ENCODE measurements at regions not wholly inside any gene's neighbourhood (a gene's known extent, or its start where the extent isn't known, plus 50 kb on each side); places are given as distances from the start of the nearest gene placed in this dataset. TPM values are rescaled to one million over a fixed set of nuclear protein-coding genes. Genes with fewer than 3 reads are reported as not detected.

GRCh38 chr2:181399027-181399426 is 58.2 kb upstream of the ITGA4 start:
- no peak overlapping the region for H3K23ac ChIP-seq (ENCODE audit: low read length)
- no peak overlapping the region for H2BK120ac ChIP-seq (ENCODE audit: low read depth, low read length)
- H2AK5ac ChIP-seq (ENCODE audit: low read length) = no peak overlapping the region
- no peak overlapping the region for H3K4me2 ChIP-seq (ENCODE audit: low read length)
- no peaks in the 10 kb centered on the region for H3K79me1 ChIP-seq (ENCODE audit: low read length)
- H3K36me3 ChIP-seq (ENCODE audit: control insufficient read depth, insufficient read depth, low read length) = no peaks in the 10 kb centered on the region
- no peaks in the 10 kb centered on the region for H3K79me2 ChIP-seq (ENCODE audit: control insufficient read depth, insufficient read depth, low read length)
- no peaks in the 10 kb centered on the region for H3K4me1 ChIP-seq (ENCODE audit: control insufficient read depth, low read depth, low read length)
- no peak overlapping the region for H4K5ac ChIP-seq (ENCODE audit: low read length)
- H3K9ac ChIP-seq (ENCODE audit: low read length) = no peak overlapping the region
- no peak overlapping the region for H3K18ac ChIP-seq (ENCODE audit: low read length)
- no peaks in the 10 kb centered on the region for H3K27me3 ChIP-seq (ENCODE audit: insufficient read depth, low read length, poor library complexity)
- H2BK5ac ChIP-seq (ENCODE audit: low read length) = no peak overlapping the region
- no peak overlapping the region for H3K27ac ChIP-seq (ENCODE audit: low read depth, low read length)
- H2BK15ac ChIP-seq (replicated peaks; ENCODE audit: low read depth) = no peak overlapping the region
- no peak overlapping the region for H4K8ac ChIP-seq (ENCODE audit: low read depth, low read length)
- H3K4me3 ChIP-seq (ENCODE audit: low read length) = no peak overlapping the region
- no peak for DNase-seq
- H3K4ac ChIP-seq (ENCODE audit: low read depth, low read length) = no peak overlapping the region
- no peak overlapping the region for H3K56ac ChIP-seq (ENCODE audit: low read length)
- WGBS (ENCODE audit: extremely low coverage, insufficient coverage, low lambda C conversion rate) = no CpG with 5 or more reads among the region's 4 CpGs

GRCh38 chr2:181404472-181404871 is 52.7 kb upstream of the ITGA4 start:
- H3K4me3 ChIP-seq (ENCODE audit: low read length) = no peak overlapping the region
- H3K4me1 ChIP-seq (ENCODE audit: control insufficient read depth, low read depth, low read length) = no peaks in the 10 kb centered on the region
- DNase-seq = no peak
- H3K56ac ChIP-seq (ENCODE audit: low read length) = no peak overlapping the region
- no peak overlapping the region for H2BK120ac ChIP-seq (ENCODE audit: low read depth, low read length)
- H2BK5ac ChIP-seq (ENCODE audit: low read length) = no peak overlapping the region
- no peak overlapping the region for H3K4ac ChIP-seq (ENCODE audit: low read depth, low read length)
- no peak overlapping the region for H2AK5ac ChIP-seq (ENCODE audit: low read length)
- H3K27me3 ChIP-seq (ENCODE audit: insufficient read depth, low read length, poor library complexity) = no peaks in the 10 kb centered on the region
- H3K9ac ChIP-seq (ENCODE audit: low read length) = no peak overlapping the region
- no peak overlapping the region for H3K4me2 ChIP-seq (ENCODE audit: low read length)
- H2BK15ac ChIP-seq (replicated peaks; ENCODE audit: low read depth) = no peak overlapping the region
- no peak overlapping the region for H3K27ac ChIP-seq (ENCODE audit: low read depth, low read length)
- no peaks in the 10 kb centered on the region for H3K79me1 ChIP-seq (ENCODE audit: low read length)
- no peak overlapping the region for H3K18ac ChIP-seq (ENCODE audit: low read length)
- WGBS (ENCODE audit: extremely low coverage, insufficient coverage, low lambda C conversion rate) = no CpG with 5 or more reads among the region's 1 CpG
- no peak overlapping the region for H4K5ac ChIP-seq (ENCODE audit: low read length)
- H3K36me3 ChIP-seq (ENCODE audit: control insufficient read depth, insufficient read depth, low read length) = no peaks in the 10 kb centered on the region
- H3K23ac ChIP-seq (ENCODE audit: low read length) = no peak overlapping the region
- H4K8ac ChIP-seq (ENCODE audit: low read depth, low read length) = no peak overlapping the region
- H3K79me2 ChIP-seq (ENCODE audit: control insufficient read depth, insufficient read depth, low read length) = no peaks in the 10 kb centered on the region

- Histone ChIP-seq H3K27ac (ENCODE audit: low read depth, low read length) (no peak overlapping the region), H4K5ac (ENCODE audit: low read length) (no peak overlapping the region), H2BK15ac (replicated peaks; ENCODE audit: low read depth) (no peak overlapping the region), H3K36me3 (ENCODE audit: control insufficient read depth, insufficient read depth, low read length) (no peaks in the 10 kb centered on the region), H3K56ac (ENCODE audit: low read length) (no peak overlapping the region), H3K27me3 (ENCODE audit: insufficient read depth, low read length, poor library complexity) (no peaks in the 10 kb centered on the region), H2AK5ac (ENCODE audit: low read length) (no peak overlapping the region), H3K23ac (ENCODE audit: low read length) (no peak overlapping the region), H2BK120ac (ENCODE audit: low read depth, low read length) (no peak overlapping the region), H3K79me2 (ENCODE audit: control insufficient read depth, insufficient read depth, low read length) (no peaks in the 10 kb centered on the region), H3K4me1 (ENCODE audit: control insufficient read depth, low read depth, low read length) (peaks cover 5% of the 10 kb centered on the region), H4K8ac (ENCODE audit: low read depth, low read length) (no peak overlapping the region), H3K4me2 (ENCODE audit: low read length) (no peak overlapping the region), H3K79me1 (ENCODE audit: low read length) (no peaks in the 10 kb centered on the region), H3K4ac (ENCODE audit: low read depth, low read length) (no peak overlapping the region), H3K4me3 (ENCODE audit: low read length) (no peak overlapping the region), H3K18ac (ENCODE audit: low read length) (no peak overlapping the region), H3K9ac (ENCODE audit: low read length) (no peak overlapping the region), H2BK5ac (ENCODE audit: low read length) (no peak overlapping the region)
- DNase-seq = no peak
- WGBS (ENCODE audit: extremely low coverage, insufficient coverage, low lambda C conversion rate) = no CpG with 5 or more reads among the region's 3 CpGs
Observed at GRCh38 chr2:181407171-181407570, 50.0 kb upstream of the ITGA4 start.

Small RNAs in the stretch of these regions (small RNA-seq; reads per million reads assigned to genes)
- gene MIR4437 (ENCODE audit: insufficient read depth) = not detected
